Small intestine (tissue), 7 donors: ENCODE measurements at regions not wholly inside any gene's neighbourhood (a gene's known extent, or its start where the extent isn't known, plus 50 kb on each side); places are given as distances from the start of the nearest gene placed in this dataset.

ENCODE experiments used
- DNase-seq, 2 donors: peaks; one replicate each; pipeline versions ENCODE4 v3.0.0 to v3.0.0-alpha.2; 2013
- FAIRE-seq: peaks from 2 replicates; lab custom pipeline; 2012; peaks lifted over from hg19 to GRCh38; lab: Jason Lieb, UNC
- H3K27ac ChIP-seq, 3 donors: one replicate each; pipeline ENCODE4 v1.5.1; 2013; ENCODE audit warnings: low read length in 2 of 3, mild to moderate bottlenecking in 2 of 3, control low read depth in 1 of 3, inconsistent platforms in 1 of 3, low read depth in 1 of 3, moderate library complexity in 1 of 3
- H3K27me3 ChIP-seq, 3 donors: one replicate each; pipeline ENCODE4 v1.6.1; 2013; ENCODE audit warnings: low read length in 3 of 3, inconsistent platforms in 1 of 3; ENCODE audit not compliant: control insufficient read depth in 3 of 3, insufficient read depth in 3 of 3
- H3K36me3 ChIP-seq, 3 donors: one replicate each; pipeline ENCODE4 v1.6.1; 2013; ENCODE audit warnings: low read length in 3 of 3, inconsistent platforms in 1 of 3, low read depth in 1 of 3, mild to moderate bottlenecking in 1 of 3, moderate library complexity in 1 of 3; ENCODE audit not compliant: control insufficient read depth in 3 of 3, insufficient read depth in 2 of 3
- H3K4me1 ChIP-seq, 3 donors: one replicate each; pipeline ENCODE4 v1.6.1; 2013; ENCODE audit warnings: low read length in 2 of 3, inconsistent platforms in 1 of 3, low read depth in 1 of 3, mild to moderate bottlenecking in 1 of 3, moderate library complexity in 1 of 3; ENCODE audit not compliant: control insufficient read depth in 3 of 3, insufficient read depth in 2 of 3
- H3K4me3 ChIP-seq, 3 donors: one replicate each; pipeline ENCODE4 v1.5.1; 2013; ENCODE audit warnings: low read length in 3 of 3, control low read depth in 1 of 3, inconsistent platforms in 1 of 3, low read depth in 1 of 3, mild to moderate bottlenecking in 1 of 3, moderate library complexity in 1 of 3
- H3K9me3 ChIP-seq, 2 donors: one replicate each; pipeline ENCODE4 v1.6.1; 2013; ENCODE audit warnings: low read depth in 1 of 2, low read length in 1 of 2; ENCODE audit not compliant: control insufficient read depth in 2 of 2, insufficient read depth in 1 of 2
- WGBS, 3 donors: extraction: QIAGEN DNeasy Blood & Tissue Kit; methylation state at CpG; one replicate each; pipeline ENCODE4 v1.1.7; 2013; 5-methylcytosine and 5-hydroxymethylcytosine counted together
- donor health status: healthy with polysubstance abuse.
- donor health status: control.
- donor health status: control.
- donor health status: Bipolar disorder and iron deficiency.
- donor health status: healthy.

- FAIRE-seq (no peak), DNase-seq (no peak)
- Histone ChIP-seq H3K27me3 (no peaks in the 10 kb centered on the region), H3K4me3 (no peak overlapping the region), H3K4me1 (no peaks in the 10 kb centered on the region), H3K27ac (no peak overlapping the region), H3K36me3 (no peaks in the 10 kb centered on the region), H3K9me3 (no peaks in the 10 kb centered on the region)
- WGBS, 3 donors, result 88 to 94% (median 92%) methylated on average over 9 of the region's 9 CpGs
Observed at GRCh38 chr4:8796096-8796495, 75.5 kb downstream of the HMX1 start.

GRCh38 chr4:8795140-8795539 is 76.5 kb downstream of the HMX1 start:
- no peaks in the 10 kb centered on the region for H3K27me3 ChIP-seq
- no peak overlapping the region for H3K27ac ChIP-seq
- WGBS, 3 donors, result 40 to 59% (median 48%) methylated on average over 12 of the region's 12 CpGs
- no peak overlapping the region for H3K4me3 ChIP-seq
- no peaks in the 10 kb centered on the region for H3K4me1 ChIP-seq
- H3K9me3 ChIP-seq, result no peaks in the 10 kb centered on the region
- no peaks in the 10 kb centered on the region for H3K36me3 ChIP-seq
- no peak for DNase-seq
- FAIRE-seq, result no peak

GRCh38 chr4:8794491-8794890 is 77.1 kb downstream of the HMX1 start:
- H3K9me3 ChIP-seq, result no peaks in the 10 kb centered on the region
- H3K36me3 ChIP-seq, result no peaks in the 10 kb centered on the region
- H3K27ac ChIP-seq, result no peak overlapping the region
- no peaks in the 10 kb centered on the region for H3K27me3 ChIP-seq
- FAIRE-seq, result no peak
- no peak overlapping the region for H3K4me3 ChIP-seq
- H3K4me1 ChIP-seq, result no peaks in the 10 kb centered on the region
- no peak for DNase-seq
- WGBS, 3 donors, result 88 to 92% (median 90%) methylated on average over 18 of the region's 18 CpGs

GRCh38 chr4:8793571-8794160 is 78.0 kb downstream of the HMX1 start:
- no peak for FAIRE-seq
- Histone ChIP-seq H3K27me3 (no peaks in the 10 kb centered on the region), H3K27ac (no peak overlapping the region), H3K4me3 (no peak overlapping the region), H3K4me1 (no peaks in the 10 kb centered on the region), H3K9me3 (no peaks in the 10 kb centered on the region), H3K36me3 (no peaks in the 10 kb centered on the region)
- WGBS, 3 donors, result 55 to 80% (median 66%) methylated on average over 11 of the region's 11 CpGs
- no peak for DNase-seq

GRCh38 chr4:8792491-8792890 is 79.1 kb downstream of the HMX1 start:
- Histone ChIP-seq H3K4me1 (no peaks in the 10 kb centered on the region), H3K4me3 (no peak overlapping the region), H3K9me3 (no peaks in the 10 kb centered on the region), H3K27ac (no peak overlapping the region), H3K36me3 (no peaks in the 10 kb centered on the region), H3K27me3 (no peaks in the 10 kb centered on the region)
- no peak for DNase-seq
- WGBS, 3 donors, result 47 to 77% (median 67%) methylated on average over 10 of the region's 10 CpGs
- no peak for FAIRE-seq

- Histone ChIP-seq H3K27me3 (no peaks in the 10 kb centered on the region), H3K9me3 (no peaks in the 10 kb centered on the region), H3K27ac (no peak overlapping the region), H3K4me1 (no peaks in the 10 kb centered on the region), H3K4me3 (no peak overlapping the region), H3K36me3 (no peaks in the 10 kb centered on the region)
- WGBS, 3 donors, result 84 to 85% (median 85%) methylated on average over 9 of the region's 9 CpGs
- no peak for FAIRE-seq
- no peak for DNase-seq
Observed at GRCh38 chr4:8791609-8792008, 80.0 kb downstream of the HMX1 start.

- H3K27me3 ChIP-seq, result no peaks in the 10 kb centered on the region
- H3K9me3 ChIP-seq, result no peaks in the 10 kb centered on the region
- no peaks in the 10 kb centered on the region for H3K36me3 ChIP-seq
- no peak overlapping the region for H3K27ac ChIP-seq
- DNase-seq (no peak), FAIRE-seq (no peak)
- 70 to 82% (median 80%) methylated on average over 6 of the region's 6 CpGs for WGBS, 3 donors
- H3K4me1 ChIP-seq, result no peaks in the 10 kb centered on the region
- no peak overlapping the region for H3K4me3 ChIP-seq
Observed at GRCh38 chr4:8790749-8791148, 80.9 kb downstream of the HMX1 start.

- Histone ChIP-seq H3K36me3 (no peaks in the 10 kb centered on the region), H3K27ac (no peak overlapping the region), H3K4me3 (no peak overlapping the region), H3K27me3 (peaks cover 0 to 2% (median 0%) of the 10 kb centered on the region in 3 donors), H3K4me1 (no peaks in the 10 kb centered on the region), H3K9me3 (no peaks in the 10 kb centered on the region)
- FAIRE-seq (no peak), DNase-seq (no peak)
- WGBS, 3 donors, result 65 to 80% (median 79%) methylated on average over 9 of the region's 9 CpGs
Observed at GRCh38 chr4:8788174-8788573, 83.5 kb downstream of the HMX1 start.

GRCh38 chr4:8786166-8786565 is 85.5 kb downstream of the HMX1 start:
- Histone ChIP-seq H3K36me3 (no peaks in the 10 kb centered on the region), H3K4me3 (no peak overlapping the region), H3K9me3 (no peaks in the 10 kb centered on the region), H3K27ac (no peak overlapping the region), H3K4me1 (no peaks in the 10 kb centered on the region), H3K27me3 (peaks cover 0 to 2% (median 0%) of the 10 kb centered on the region in 3 donors)
- DNase-seq, result no peak
- 83 to 90% (median 84%) methylated on average over 16 of the region's 16 CpGs for WGBS, 3 donors
- FAIRE-seq, result no peak
